A673 (cell line): ENCODE measurements at regions not wholly inside any gene's neighbourhood (a gene's known extent, or its start where the extent isn't known, plus 50 kb on each side); places are given as distances from the start of the nearest gene placed in this dataset.

ENCODE experiments used
- EZH2 ChIP-seq: fragments of 200-600 bp; sonication (generic); IDR thresholded peaks from 2 replicates; pipeline ENCODE4 v1.6.1; 2017; ENCODE audit warnings: borderline replicate concordance, low read depth, mild to moderate bottlenecking, mixed read lengths, antibody characterized with exemption, low read length; ENCODE audit not compliant: poor library complexity, severe bottlenecking
- TF ChIP-seq, protein P1 (sequence below): fragments of 300-800, 200-600 bp; sonication (generic); conservative IDR thresholded peaks from 2 replicates; pipeline ENCODE4 v1.5.1; 2017; ENCODE audit warnings: low read depth, mild to moderate bottlenecking, antibody characterized with exemption, low read length, moderate library complexity, mixed read lengths

GRCh38 chr4:45331802-45332201 lies 605.4 kb upstream of the GNPDA2 start:
- TF ChIP-seq, protein P1, sequence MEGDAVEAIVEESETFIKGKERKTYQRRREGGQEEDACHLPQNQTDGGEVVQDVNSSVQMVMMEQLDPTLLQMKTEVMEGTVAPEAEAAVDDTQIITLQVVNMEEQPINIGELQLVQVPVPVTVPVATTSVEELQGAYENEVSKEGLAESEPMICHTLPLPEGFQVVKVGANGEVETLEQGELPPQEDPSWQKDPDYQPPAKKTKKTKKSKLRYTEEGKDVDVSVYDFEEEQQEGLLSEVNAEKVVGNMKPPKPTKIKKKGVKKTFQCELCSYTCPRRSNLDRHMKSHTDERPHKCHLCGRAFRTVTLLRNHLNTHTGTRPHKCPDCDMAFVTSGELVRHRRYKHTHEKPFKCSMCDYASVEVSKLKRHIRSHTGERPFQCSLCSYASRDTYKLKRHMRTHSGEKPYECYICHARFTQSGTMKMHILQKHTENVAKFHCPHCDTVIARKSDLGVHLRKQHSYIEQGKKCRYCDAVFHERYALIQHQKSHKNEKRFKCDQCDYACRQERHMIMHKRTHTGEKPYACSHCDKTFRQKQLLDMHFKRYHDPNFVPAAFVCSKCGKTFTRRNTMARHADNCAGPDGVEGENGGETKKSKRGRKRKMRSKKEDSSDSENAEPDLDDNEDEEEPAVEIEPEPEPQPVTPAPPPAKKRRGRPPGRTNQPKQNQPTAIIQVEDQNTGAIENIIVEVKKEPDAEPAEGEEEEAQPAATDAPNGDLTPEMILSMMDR = no peak
- no peak for TF ChIP-seq EZH2
